Right forelimb (tissue), 1 donor: ENCODE measurements at regions not wholly inside any gene's neighbourhood (a gene's known extent, or its start where the extent isn't known, plus 50 kb on each side); places are given as distances from the start of the nearest gene placed in this dataset.

Experiments used
- DNase-seq: peaks from one replicate; pipeline ENCODE4 v3.0.0-alpha.2; 2018

- DNase-seq, result no peak
Observed at GRCh38 chr16:66169817-66170216, 196.7 kb upstream of the CDH5 start.

GRCh38 chr16:66168777-66169176, 197.7 kb upstream of the CDH5 start:
- DNase-seq, result no peak

- no peak for DNase-seq
Observed at GRCh38 chr16:66167564-66168291, 198.8 kb upstream of the CDH5 start.

GRCh38 chr16:66166490-66166889, 200.0 kb upstream of the CDH5 start:
- DNase-seq, result no peak

- DNase-seq, result no peak
Observed at GRCh38 chr16:66165879-66166278, 200.6 kb upstream of the CDH5 start.

DNA sequence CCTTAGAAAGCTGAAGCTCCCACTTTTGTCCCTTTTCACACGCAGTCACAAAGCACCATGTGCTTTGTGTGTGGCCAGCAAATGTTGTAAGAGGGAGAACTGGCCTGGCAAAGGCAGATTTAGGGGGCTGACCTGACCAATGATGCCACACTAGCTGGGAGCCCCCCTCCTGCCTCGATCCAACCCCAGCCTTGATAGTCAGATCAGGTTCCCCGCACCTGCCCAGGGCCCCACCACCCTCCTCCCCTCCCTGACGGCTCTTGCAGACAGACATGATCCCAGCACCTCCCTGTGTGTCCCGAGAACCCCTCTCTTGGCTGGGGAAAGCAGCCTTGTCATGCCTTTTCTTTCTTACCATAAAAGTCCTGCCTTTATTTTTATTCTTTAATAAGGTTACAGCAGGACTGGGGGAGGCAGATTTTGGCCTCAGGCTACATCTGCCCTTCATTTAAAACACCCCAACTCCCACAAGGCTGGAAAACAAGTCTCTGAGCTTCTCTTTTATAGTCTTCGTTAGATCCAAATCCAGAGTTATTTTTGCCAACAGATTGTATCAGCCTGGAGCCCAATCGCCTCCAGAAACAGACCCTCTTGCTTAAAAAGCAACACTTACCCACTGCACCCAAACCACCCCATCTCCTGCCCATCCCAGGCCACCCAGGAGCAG, 201.8 kb upstream of the CDH5 start:
- DNase-seq, result no peak

- no peak for DNase-seq
Observed at GRCh38 chr16:66162821-66163220, 203.7 kb upstream of the CDH5 start.

GRCh38 chr16:66161942-66162341, 204.5 kb upstream of the CDH5 start:
- DNase-seq, result no peak

DNA sequence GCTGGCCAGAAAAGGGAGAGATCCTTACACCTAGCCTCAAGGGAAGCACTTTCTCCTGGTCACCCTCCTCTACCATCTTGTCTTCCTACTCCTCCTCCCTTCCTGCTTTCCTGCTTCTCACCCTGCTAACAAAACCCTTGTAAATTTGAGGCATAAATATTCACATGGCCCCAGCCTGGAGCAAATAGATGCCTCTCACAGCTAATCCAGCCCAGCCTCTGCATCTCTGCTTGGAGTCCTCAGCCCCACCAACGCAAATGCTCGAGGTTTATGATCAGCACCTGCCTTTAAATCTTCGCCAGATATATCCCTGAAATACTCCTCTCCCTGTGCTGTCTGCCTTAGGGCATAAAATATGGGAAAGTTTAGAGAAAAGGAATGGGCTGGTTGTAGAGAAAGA, 205.2 kb upstream of the CDH5 start:
- no peak for DNase-seq

- DNase-seq, result no peak
Observed at GRCh38 chr16:66159987-66160386, 206.5 kb upstream of the CDH5 start.

GRCh38 chr16:66156538-66156937, 210.0 kb upstream of the CDH5 start:
- DNase-seq, result no peak

GRCh38 chr16:66155933-66156332, 210.6 kb upstream of the CDH5 start:
- DNase-seq, result no peak

DNA sequence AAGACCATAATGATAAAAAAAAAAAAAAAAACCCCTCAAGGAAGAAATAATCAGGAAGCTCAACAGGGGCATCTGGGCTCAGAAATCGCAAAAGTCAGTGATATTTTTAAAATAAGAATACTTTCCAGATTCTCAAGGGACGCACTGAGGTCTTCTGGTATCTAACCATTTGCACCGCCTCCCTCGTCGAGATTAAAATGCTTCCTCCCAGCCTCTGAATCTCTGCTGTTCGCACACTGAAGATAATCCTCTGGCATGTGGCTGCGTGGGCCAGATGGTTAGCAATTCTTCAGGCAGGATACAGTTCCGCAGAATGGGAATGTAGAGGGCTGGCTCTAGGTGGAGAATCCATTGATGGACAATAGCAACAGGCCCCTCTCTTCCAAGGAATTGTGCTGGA, 211.7 kb upstream of the CDH5 start:
- no peak for DNase-seq

DNA sequence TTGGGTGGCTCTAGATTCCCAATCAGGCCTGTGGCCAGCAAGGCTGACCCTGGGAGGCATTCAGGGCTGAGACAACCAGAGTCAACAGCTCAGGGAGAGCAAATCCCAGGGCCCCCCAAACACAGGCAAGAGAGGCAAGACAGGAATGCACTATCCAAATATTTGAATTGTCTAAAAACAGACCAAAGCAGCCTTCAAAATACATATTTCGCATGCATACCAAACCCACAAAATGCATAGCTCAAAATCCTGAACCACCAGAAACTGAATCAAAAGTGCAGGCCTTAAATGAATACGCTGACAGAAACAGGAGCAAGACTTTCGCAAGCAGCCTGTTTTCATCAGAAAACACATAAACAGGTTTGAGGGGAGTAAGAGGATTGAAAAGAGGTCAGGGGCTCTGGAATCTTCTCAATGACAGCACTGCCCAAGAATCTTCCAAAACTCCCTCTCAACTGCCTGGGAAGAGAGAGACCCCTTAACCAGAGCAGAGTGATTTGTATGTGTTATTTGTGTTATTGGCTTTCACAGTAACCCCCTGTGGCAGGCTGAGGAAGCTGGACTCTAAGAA, 213.6 kb upstream of the CDH5 start:
- no peak for DNase-seq

- DNase-seq, result no peak
Observed at GRCh38 chr16:66152181-66152580, 214.3 kb upstream of the CDH5 start.

- no peak for DNase-seq
Observed at GRCh38 chr16:66150698-66151482, 215.6 kb upstream of the CDH5 start.

GRCh38 chr16:66147291-66147690, 219.2 kb upstream of the CDH5 start:
- no peak for DNase-seq

- no peak for DNase-seq
Observed at GRCh38 chr16:66146798-66147197, 219.7 kb upstream of the CDH5 start.

GRCh38 chr16:66144641-66145040, 221.8 kb upstream of the CDH5 start:
- DNase-seq, result no peak

- DNase-seq, result no peak
Observed at GRCh38 chr16:66143415-66143814, 223.1 kb upstream of the CDH5 start.

GRCh38 chr16:66141885-66142284, 224.6 kb upstream of the CDH5 start:
- DNase-seq, result no peak

DNA sequence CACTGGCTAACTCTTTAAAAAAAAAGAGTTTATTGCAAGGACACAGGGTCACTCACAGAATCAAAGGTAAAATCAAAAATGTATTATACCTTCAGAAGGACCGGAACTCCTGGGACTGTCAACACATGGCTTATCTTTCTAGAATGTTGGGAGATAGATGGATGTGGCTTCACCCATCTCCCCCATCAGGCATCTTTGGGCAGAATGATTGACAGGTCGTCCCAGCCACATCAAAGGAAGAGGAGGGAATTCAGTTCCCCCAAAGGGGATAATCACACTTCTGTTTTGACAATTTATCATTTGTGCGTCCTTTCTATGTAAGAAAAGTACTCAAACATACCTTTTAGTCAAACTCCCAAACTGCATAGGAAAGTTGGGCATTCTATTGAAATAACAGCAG, 228.6 kb upstream of the CDH5 start:
- DNase-seq, result no peak

GRCh38 chr16:66136841-66137240, 229.7 kb upstream of the CDH5 start:
- no peak for DNase-seq

DNA sequence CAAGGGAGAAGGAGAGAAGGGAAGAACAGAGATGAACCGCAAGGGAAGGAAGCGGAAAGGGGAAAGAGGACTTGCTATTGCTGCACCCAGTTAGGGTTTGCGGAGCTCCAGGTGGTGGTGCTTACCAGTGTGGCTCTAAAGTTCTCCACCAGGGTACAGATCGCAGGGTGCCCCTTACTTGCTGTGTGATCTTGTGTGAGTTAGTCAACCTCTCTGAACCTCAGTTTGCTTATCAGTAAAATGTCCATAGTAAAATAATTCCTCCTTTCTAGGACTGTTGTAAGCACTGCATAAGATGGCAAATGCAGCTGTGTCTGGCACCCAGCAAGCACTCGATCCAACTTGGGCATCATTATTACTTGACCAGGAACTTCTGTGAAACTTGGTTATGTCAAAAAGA, 230.7 kb upstream of the CDH5 start:
- DNase-seq, result no peak
